GM12874 (cell line): ENCODE measurements at regions not wholly inside any gene's neighbourhood (a gene's known extent, or its start where the extent isn't known, plus 50 kb on each side); places are given as distances from the start of the nearest gene placed in this dataset.

Experiments used
- CTCF ChIP-seq: IDR thresholded peaks from 2 replicates; pipeline ENCODE4 v1.5.1; 2011; ENCODE audit warnings: low read depth, mild to moderate bottlenecking, control low read depth, low read length, moderate library complexity; ENCODE audit not compliant: insufficient read depth

- TF ChIP-seq CTCF, result no peak
These were observed 173.8 kb upstream of the PPP2R2D start for GRCh38 chr10:131726967-131727366.

- no peak for TF ChIP-seq CTCF
These were observed 173.2 kb upstream of the PPP2R2D start for GRCh38 chr10:131727560-131727959.

- TF ChIP-seq CTCF, result no peak
These were observed 172.3 kb upstream of the PPP2R2D start for GRCh38 chr10:131728286-131729228.

GRCh38 chr10:131729361-131729760 lies 171.4 kb upstream of the PPP2R2D start:
- TF ChIP-seq CTCF, result no peak

GRCh38 chr10:131729938-131730660 lies 170.7 kb upstream of the PPP2R2D start:
- no peak for TF ChIP-seq CTCF

- no peak for TF ChIP-seq CTCF
These were observed 169.9 kb upstream of the PPP2R2D start for GRCh38 chr10:131730771-131731497.
